Tibial nerve (tissue), 4 donors: ENCODE measurements at regions not wholly inside any gene's neighbourhood (a gene's known extent, or its start where the extent isn't known, plus 50 kb on each side); places are given as distances from the start of the nearest gene placed in this dataset.
"Not testable (repeated sequence)": the region's sequence is repeated elsewhere in the genome, so short reads cannot be mapped to it uniquely, and the experiment has no call there.

Source experiments
- DNase-seq, 2 donors: peaks; one replicate each; pipeline ENCODE4 v3.0.0-alpha.2; 2019; ENCODE audit warnings: low spot score in 2 of 2
- H3K27ac ChIP-seq, 4 donors: fragments of 200-600 bp; sonication (generic) in 3 of 4; one replicate each; pipeline ENCODE4 v1.5.1; 2017 to 2019; ENCODE audit warnings: mild to moderate bottlenecking in 1 of 4
- H3K27me3 ChIP-seq, 2 donors: fragments of 200-600 bp; sonication (generic) in 1 of 2; one replicate each; pipeline versions ENCODE4 v1.5.1 to v1.6.0; 2017 to 2019
- H3K36me3 ChIP-seq, 3 donors: fragments of 200-600 bp; sonication (generic); one replicate each; pipeline ENCODE4 v1.5.1; 2018 to 2019
- H3K4me1 ChIP-seq, 4 donors: fragments of 200-600 bp; sonication (generic) in 3 of 4; one replicate each; pipeline ENCODE4 v1.5.1; 2017 to 2019
- H3K4me3 ChIP-seq, 4 donors: fragments of 200-600 bp; sonication (generic) in 3 of 4; one replicate each; pipeline ENCODE4 v1.5.1; 2017 to 2019; ENCODE audit warnings: mild to moderate bottlenecking in 1 of 4, moderate library complexity in 1 of 4
- H3K9me3 ChIP-seq, 4 donors: fragments of 200-600 bp; sonication (generic) in 3 of 4; one replicate each; pipeline ENCODE4 v1.5.1; 2017 to 2019
- EP300 ChIP-seq, 2 donors: sonication (generic); formaldehyde crosslinking; IDR thresholded peaks; one replicate each; pipeline ENCODE4 v1.6.1; 2017; ENCODE audit warnings: antibody characterized with exemption in 2 of 2, mild to moderate bottlenecking in 1 of 2
- POLR2A ChIP-seq, 2 donors: fragments of 450-650 bp; IDR thresholded peaks; one replicate each; pipeline ENCODE4 v1.6.1; 2017; ENCODE audit warnings: antibody characterized with exemption in 2 of 2, mild to moderate bottlenecking in 2 of 2, moderate library complexity in 2 of 2
- WGBS, 2 donors: methylation state at CpG; one replicate each; pipeline ENCODE4 v1.1.5; 2018; 5-methylcytosine and 5-hydroxymethylcytosine counted together
- TF ChIP-seq, protein P1 (sequence below), 5 experiments: fragments of 200-600 bp in 3 of 5; fragments of 450-650 bp in 2 of 5; sonication (generic) in 3 of 5; IDR thresholded peaks; one replicate each; pipeline ENCODE4 v1.5.1; 2016 to 2019; ENCODE audit warnings: antibody characterized with exemption in 5 of 5, mild to moderate bottlenecking in 3 of 5, moderate library complexity in 2 of 5

DNA sequence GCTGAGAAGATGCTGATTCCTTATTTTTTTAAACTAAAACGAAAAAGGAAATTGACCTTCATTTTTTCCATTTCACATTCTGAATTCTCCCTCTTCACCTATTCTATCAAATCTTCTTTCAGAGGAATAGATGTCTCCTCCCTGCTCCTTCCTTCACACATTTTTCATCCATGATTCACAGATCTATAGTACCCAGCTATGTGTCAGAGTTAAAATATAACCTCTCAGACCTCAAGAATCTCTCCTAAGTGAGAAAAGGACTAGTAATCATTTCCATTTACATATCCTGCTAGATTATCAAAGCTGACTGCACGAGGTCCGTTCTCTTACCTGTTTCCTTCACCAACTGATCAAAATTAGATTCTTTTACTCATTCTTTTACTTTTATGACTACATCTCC is 1297.6 kb upstream of the ALCAM start:
- TF ChIP-seq, protein P1, sequence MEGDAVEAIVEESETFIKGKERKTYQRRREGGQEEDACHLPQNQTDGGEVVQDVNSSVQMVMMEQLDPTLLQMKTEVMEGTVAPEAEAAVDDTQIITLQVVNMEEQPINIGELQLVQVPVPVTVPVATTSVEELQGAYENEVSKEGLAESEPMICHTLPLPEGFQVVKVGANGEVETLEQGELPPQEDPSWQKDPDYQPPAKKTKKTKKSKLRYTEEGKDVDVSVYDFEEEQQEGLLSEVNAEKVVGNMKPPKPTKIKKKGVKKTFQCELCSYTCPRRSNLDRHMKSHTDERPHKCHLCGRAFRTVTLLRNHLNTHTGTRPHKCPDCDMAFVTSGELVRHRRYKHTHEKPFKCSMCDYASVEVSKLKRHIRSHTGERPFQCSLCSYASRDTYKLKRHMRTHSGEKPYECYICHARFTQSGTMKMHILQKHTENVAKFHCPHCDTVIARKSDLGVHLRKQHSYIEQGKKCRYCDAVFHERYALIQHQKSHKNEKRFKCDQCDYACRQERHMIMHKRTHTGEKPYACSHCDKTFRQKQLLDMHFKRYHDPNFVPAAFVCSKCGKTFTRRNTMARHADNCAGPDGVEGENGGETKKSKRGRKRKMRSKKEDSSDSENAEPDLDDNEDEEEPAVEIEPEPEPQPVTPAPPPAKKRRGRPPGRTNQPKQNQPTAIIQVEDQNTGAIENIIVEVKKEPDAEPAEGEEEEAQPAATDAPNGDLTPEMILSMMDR (IDR thresholded peaks at IDR 0.05) = no peak
- no peak for TF ChIP-seq EP300 (IDR thresholded peaks at IDR 0.05)
- TF ChIP-seq POLR2A (IDR thresholded peaks at IDR 0.05) = no peak
- no peak for DNase-seq

DNA sequence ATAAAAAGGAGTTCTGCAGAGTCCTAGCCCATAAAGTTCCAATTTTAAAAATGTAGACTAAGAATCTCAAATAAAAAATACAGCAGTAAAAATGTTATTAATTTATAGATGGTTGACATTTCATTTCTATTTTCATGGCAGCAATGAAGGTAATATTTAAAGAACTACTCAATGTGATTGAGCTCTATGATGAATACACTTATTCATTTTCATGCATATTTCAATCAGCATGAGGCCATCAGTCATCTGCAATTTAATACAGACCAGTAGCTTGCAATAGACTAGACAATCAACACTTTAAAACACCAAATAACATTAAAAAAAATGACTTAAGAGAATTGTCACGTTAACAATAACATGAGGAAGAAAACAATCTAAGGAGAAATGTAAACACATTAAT is 1295.8 kb upstream of the ALCAM start:
- TF ChIP-seq, protein P1 (IDR thresholded peaks at IDR 0.05) = no peak
- TF ChIP-seq POLR2A (IDR thresholded peaks at IDR 0.05) (no peak), EP300 (IDR thresholded peaks at IDR 0.05) (no peak)
- H3K36me3 ChIP-seq = no peaks in the 10 kb centered on the region
- no peaks in the 10 kb centered on the region for H3K27me3 ChIP-seq
- 44 to 58% methylated on average over 1 of the region's 1 CpG for whole genome bisulfite sequencing, 2 donors
- H3K9me3 ChIP-seq = no peaks in the 10 kb centered on the region
- DNase-seq = no peak
- no peaks in the 10 kb centered on the region for H3K4me1 ChIP-seq
- H3K4me3 ChIP-seq = no peak overlapping the region
- no peak overlapping the region for H3K27ac ChIP-seq

More for the DNA sequence above, 1297.6 kb upstream of the ALCAM start:
- H3K27me3 ChIP-seq = no peaks in the 10 kb centered on the region
- H3K36me3 ChIP-seq = no peaks in the 10 kb centered on the region
- no peaks in the 10 kb centered on the region for H3K4me1 ChIP-seq
- WGBS, 2 donors = 78% methylated on average over 3 of the region's 3 CpGs
- no peaks in the 10 kb centered on the region for H3K9me3 ChIP-seq
- H3K4me3 ChIP-seq = no peak overlapping the region
- H3K27ac ChIP-seq = no peak overlapping the region

DNA sequence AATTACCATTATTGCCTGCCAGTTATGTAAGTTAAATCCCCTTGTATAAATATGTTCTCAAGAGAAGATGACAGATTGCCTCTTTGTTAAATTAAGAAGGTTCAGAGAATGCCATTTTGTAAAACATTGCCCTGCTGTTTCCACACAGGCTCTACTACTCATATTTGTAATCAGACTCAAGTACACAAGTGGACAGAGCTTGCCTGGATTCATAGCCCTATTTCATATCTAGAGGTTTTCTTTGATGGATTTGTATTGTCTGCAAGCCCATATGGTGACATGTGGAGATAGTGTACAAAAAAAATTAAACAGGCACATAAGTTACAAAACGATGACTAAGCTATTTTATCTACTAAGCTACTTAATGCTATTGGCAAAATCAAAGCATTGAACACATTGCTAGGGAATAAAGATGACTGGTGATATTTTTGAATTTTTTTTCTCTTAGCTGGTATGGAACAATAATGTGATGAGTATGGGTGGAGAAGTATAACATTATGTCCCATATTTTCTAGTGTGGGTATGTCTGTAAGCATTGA is 1286.6 kb upstream of the ALCAM start:
- WGBS, 2 donors = 71 to 74% methylated on average over 1 of the region's 1 CpG

DNA sequence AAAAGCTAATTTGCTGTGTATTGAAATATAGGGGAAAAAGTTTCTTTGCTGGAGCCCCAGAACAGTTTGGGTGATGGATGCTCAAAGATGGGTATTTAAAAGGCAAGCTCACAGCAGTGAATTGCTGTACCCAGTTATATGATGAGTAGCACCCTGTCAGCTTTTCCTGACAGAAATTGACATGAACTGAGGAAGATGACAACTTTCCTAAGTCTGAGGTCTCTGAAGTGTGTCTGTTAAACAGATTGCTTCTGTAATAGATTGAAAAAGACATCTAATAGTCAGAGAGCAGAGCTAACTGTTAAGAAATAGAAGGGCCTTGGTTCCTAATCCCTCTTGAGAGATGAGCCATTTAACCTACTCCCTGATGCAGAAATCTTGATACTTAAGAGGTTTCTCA is 1278.0 kb upstream of the ALCAM start:
- Histone ChIP-seq H3K4me1 (no peaks in the 10 kb centered on the region), H3K27ac (no peak overlapping the region), H3K9me3 (peaks cover 0 to 18% (median 0%) of the 10 kb centered on the region in 4 donors), H3K27me3 (no peaks in the 10 kb centered on the region), H3K4me3 (no peak overlapping the region), H3K36me3 (no peaks in the 10 kb centered on the region)
- DNase-seq = no peak
- TF ChIP-seq POLR2A (IDR thresholded peaks at IDR 0.05) (no peak), EP300 (IDR thresholded peaks at IDR 0.05) (no peak)
- TF ChIP-seq, protein P1 (IDR thresholded peaks at IDR 0.05) = no peak

More for the DNA sequence above, 1286.6 kb upstream of the ALCAM start:
- no peaks in the 10 kb centered on the region for H3K4me1 ChIP-seq
- H3K4me3 ChIP-seq = no peak overlapping the region
- TF ChIP-seq, protein P1 (IDR thresholded peaks at IDR 0.05) = no peak
- TF ChIP-seq EP300 (IDR thresholded peaks at IDR 0.05) (no peak), POLR2A (IDR thresholded peaks at IDR 0.05) (no peak)
- no peaks in the 10 kb centered on the region for H3K9me3 ChIP-seq
- no peak for DNase-seq
- no peak overlapping the region for H3K27ac ChIP-seq
- H3K27me3 ChIP-seq = no peaks in the 10 kb centered on the region
- no peaks in the 10 kb centered on the region for H3K36me3 ChIP-seq

DNA sequence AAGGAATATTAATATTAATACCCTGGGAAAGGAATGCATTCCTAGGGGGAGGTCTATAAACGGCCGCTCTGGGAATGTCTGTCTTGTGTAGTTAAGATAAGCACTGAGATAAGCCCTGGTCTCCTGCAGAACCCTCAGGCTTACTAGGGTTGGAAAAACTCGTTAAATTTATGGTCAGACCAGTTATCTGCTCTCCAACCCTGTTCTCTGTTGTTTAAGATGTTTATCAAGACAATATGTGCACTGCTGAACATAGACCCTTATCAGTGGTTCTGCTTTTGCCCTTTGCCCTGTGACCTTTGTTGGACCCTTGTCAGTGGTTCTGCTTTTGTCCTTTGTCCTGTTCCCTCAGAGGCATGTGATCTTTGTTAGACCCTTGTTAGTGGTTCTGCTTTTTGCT is 1276.7 kb upstream of the ALCAM start:
- not testable (repeated sequence) for H3K4me3 ChIP-seq, H3K36me3 ChIP-seq, DNase-seq, H3K4me1 ChIP-seq, H3K27ac ChIP-seq, H3K27me3 ChIP-seq
- H3K9me3 ChIP-seq = peaks cover 0 to 18% (median 0%) of the 10 kb centered on the region in 4 donors
- 68 to 86% methylated on average over 3 of the region's 3 CpGs for WGBS, 2 donors

DNA sequence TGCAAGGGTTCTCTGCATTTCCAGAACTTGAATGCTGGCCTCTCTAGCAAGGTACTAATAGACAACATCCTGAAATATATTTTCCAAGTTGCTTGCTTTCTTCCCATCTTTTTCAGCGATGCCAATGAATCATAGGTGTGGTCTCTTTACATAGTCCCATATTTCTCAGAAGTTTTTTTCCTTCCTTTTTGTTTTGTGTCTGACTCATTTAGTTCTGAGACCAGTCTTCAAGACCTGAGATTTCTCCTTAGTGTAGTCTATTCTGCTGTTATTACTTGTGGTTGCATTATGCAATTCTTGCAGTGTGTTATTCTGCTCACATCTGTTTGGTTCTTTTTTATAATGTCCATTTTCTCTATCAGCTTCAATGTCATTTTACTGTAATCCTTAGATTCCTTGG is 1265.0 kb upstream of the ALCAM start:
- Histone ChIP-seq H3K36me3 (no peaks in the 10 kb centered on the region), H3K27ac (no peak overlapping the region), H3K4me1 (no peaks in the 10 kb centered on the region), H3K27me3 (no peaks in the 10 kb centered on the region), H3K4me3 (no peak overlapping the region), H3K9me3 (no peaks in the 10 kb centered on the region)
- WGBS, 2 donors = 74 to 91% methylated on average over 1 of the region's 1 CpG
- TF ChIP-seq POLR2A (IDR thresholded peaks at IDR 0.05) (no peak), EP300 (IDR thresholded peaks at IDR 0.05) (no peak)
- no peak for DNase-seq
